Mesendoderm (in vitro differentiated cells): ENCODE measurements at regions not wholly inside any gene's neighbourhood (a gene's known extent, or its start where the extent isn't known, plus 50 kb on each side); places are given as distances from the start of the nearest gene placed in this dataset.

ENCODE experiments used
- DNase-seq: peaks from one replicate; pipeline ENCODE4 v3.0.0; 2013
- H2AK5ac ChIP-seq: 2 replicates; pipeline ENCODE4 v1.6.1; 2013; ENCODE audit warnings: low read length, inconsistent platforms
- H2BK120ac ChIP-seq: 2 replicates; pipeline ENCODE4 v1.6.1; 2013; ENCODE audit warnings: low read depth, mild to moderate bottlenecking, low read length, moderate library complexity, mixed read lengths
- H2BK15ac ChIP-seq: replicated peaks from 2 replicates; pipeline ENCODE4 v1.6.1; 2013; ENCODE audit warnings: low read depth, mild to moderate bottlenecking, moderate library complexity
- H2BK5ac ChIP-seq: 2 replicates; pipeline ENCODE4 v1.6.1; 2013; ENCODE audit warnings: low read length, inconsistent platforms
- H3K18ac ChIP-seq: 2 replicates; pipeline ENCODE4 v1.6.1; 2013; ENCODE audit warnings: mild to moderate bottlenecking, low read length, mixed read lengths
- H3K23ac ChIP-seq: one replicate; pipeline ENCODE4 v1.6.1; 2013; ENCODE audit warnings: low read length
- H3K27ac ChIP-seq: 2 replicates; pipeline ENCODE4 v1.5.1; 2013; ENCODE audit warnings: low read depth, mild to moderate bottlenecking, inconsistent platforms, low read length, moderate library complexity
- H3K27me3 ChIP-seq: 2 replicates; pipeline ENCODE4 v1.6.1; 2013; ENCODE audit warnings: low read length, control low read depth, mild to moderate bottlenecking, inconsistent platforms; ENCODE audit not compliant: insufficient read depth, poor library complexity
- H3K36me3 ChIP-seq: 2 replicates; pipeline ENCODE4 v1.6.1; 2013; ENCODE audit warnings: low read length, inconsistent platforms; ENCODE audit not compliant: control insufficient read depth, insufficient read depth
- H3K4ac ChIP-seq: one replicate; pipeline ENCODE4 v1.6.1; 2013; ENCODE audit warnings: low read depth, mild to moderate bottlenecking, low read length, moderate library complexity
- H3K4me1 ChIP-seq: 2 replicates; pipeline ENCODE4 v1.6.1; 2013; ENCODE audit warnings: low read depth, low read length, inconsistent platforms; ENCODE audit not compliant: control insufficient read depth
- H3K4me2 ChIP-seq: 2 replicates; pipeline ENCODE4 v1.6.1; 2013; ENCODE audit warnings: low read length
- H3K4me3 ChIP-seq: 2 replicates; pipeline ENCODE4 v1.5.1; 2013; ENCODE audit warnings: mild to moderate bottlenecking, low read length
- H3K56ac ChIP-seq: one replicate; pipeline ENCODE4 v1.6.1; 2013; ENCODE audit warnings: low read length
- H3K79me1 ChIP-seq: 2 replicates; pipeline ENCODE4 v1.6.1; 2013; ENCODE audit warnings: low read length, inconsistent platforms
- H3K79me2 ChIP-seq: 2 replicates; pipeline ENCODE4 v1.6.1; 2013; ENCODE audit warnings: mild to moderate bottlenecking, low read length; ENCODE audit not compliant: control insufficient read depth, insufficient read depth
- H3K9ac ChIP-seq: 2 replicates; pipeline ENCODE4 v1.6.1; 2013; ENCODE audit warnings: low read length, inconsistent platforms
- H4K5ac ChIP-seq: one replicate; pipeline ENCODE4 v1.6.1; 2013; ENCODE audit warnings: low read length
- H4K8ac ChIP-seq: one replicate; pipeline ENCODE4 v1.6.1; 2013; ENCODE audit warnings: low read depth, mild to moderate bottlenecking, control low read depth, low read length, moderate library complexity
- WGBS: extraction: QIAGEN DNeasy Blood & Tissue Kit; methylation state at CpG from one replicate; pipeline ENCODE4 v1.1.7; 2013; ENCODE audit warnings: low lambda C conversion rate, missing lambda C conversion rate; ENCODE audit not compliant: insufficient coverage; ENCODE audit errors: extremely low coverage; 5-methylcytosine and 5-hydroxymethylcytosine counted together

DNA sequence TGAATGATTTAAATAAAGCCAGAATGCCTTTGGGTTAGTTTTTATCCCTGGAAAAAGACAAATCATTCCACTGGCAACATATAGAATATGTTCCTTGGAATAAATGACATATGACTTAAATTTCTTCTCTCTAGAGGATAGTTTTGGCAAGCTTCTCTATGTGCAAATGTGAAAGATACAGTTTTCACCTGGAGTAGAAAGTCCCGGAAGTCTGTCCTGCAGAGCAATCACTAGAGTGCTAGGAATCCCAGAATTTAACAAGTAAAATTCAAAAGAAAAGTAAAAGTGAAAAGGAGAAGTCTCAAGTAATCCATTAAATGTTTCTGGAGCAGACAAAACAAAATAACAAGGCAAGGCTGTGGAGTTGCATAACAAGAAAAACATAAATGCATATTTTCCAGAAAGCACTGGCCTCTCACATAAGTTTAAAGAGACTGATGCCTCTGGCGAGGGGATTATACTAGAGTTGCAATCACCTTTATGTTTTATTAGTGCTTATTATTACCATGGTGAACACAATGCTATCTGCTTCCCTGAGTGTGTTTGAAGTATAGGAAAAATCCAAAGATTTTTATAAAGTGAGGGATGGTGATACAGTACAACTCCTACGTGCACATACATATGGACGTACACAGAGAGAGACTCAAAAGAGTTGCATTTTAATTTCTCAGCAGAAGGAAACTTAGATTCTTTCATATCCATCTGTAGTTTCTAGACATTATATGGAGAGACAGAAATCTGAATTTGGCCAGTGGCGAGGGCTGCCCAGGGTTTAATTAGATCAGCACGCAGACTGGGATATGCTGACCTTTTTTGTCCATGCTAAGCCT is 188.3 kb upstream of the ANKRD55 start:
- Histone ChIP-seq H3K18ac (no peak overlapping the region), H3K79me1 (no peaks in the 10 kb centered on the region), H3K36me3 (no peaks in the 10 kb centered on the region), H3K79me2 (no peaks in the 10 kb centered on the region), H3K4me3 (no peak overlapping the region), H2BK120ac (no peak overlapping the region), H3K4me2 (no peak overlapping the region), H3K4me1 (no peaks in the 10 kb centered on the region), H2BK5ac (no peak overlapping the region), H2AK5ac (no peak overlapping the region), H3K9ac (no peak overlapping the region), H3K23ac (no peak overlapping the region), H4K5ac (no peak overlapping the region), H3K56ac (no peak overlapping the region), H4K8ac (no peak overlapping the region), H3K27me3 (no peaks in the 10 kb centered on the region), H3K27ac (no peak overlapping the region), H2BK15ac (no peak overlapping the region), H3K4ac (no peak overlapping the region)
- no CpG with 5 or more reads among the region's 6 CpGs for WGBS
- DNase-seq: no peak

DNA sequence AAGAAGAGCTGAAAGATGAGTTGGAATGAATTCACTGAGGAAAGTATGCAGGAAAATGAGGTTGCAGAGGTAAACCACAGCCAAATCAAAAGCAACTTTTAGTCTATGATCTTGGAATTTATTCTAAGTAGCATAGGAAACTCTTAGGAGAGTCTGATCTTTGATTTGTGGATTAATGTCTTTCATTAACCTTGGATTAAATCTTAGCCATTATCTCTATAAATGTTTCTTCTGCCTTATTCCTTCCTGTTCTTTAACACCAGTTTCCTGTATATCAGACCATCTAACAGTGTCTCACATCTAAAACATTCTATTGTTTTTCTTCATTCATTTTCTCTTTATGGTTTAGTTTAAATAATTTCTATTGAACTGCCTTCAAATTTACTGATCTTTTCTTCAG is 187.2 kb upstream of the ANKRD55 start:
- H3K36me3 ChIP-seq: no peaks in the 10 kb centered on the region
- no peak overlapping the region for H3K4me3 ChIP-seq
- DNase-seq: no peak

DNA sequence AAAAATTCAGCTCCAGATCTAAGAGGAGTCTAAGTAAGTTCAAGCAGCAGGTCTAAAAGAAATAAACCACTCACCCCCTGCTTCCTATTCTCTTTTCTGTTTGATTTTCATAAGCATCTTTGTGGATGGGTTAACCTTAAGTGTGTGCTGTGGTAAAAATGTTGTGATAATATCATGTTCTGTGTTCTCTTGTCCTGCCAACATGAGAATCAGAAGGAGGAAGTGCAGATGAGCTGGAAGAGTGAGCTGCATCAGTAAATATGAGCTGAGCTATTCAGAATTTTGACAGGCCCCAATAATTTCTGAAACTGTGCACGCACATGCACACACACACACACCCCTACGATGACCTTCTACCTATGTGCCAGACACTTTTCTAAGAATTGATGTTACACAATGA is 186.5 kb upstream of the ANKRD55 start:
- no peak overlapping the region for H3K4me3 ChIP-seq
- H3K79me2 ChIP-seq: no peaks in the 10 kb centered on the region
- no peak overlapping the region for H3K9ac ChIP-seq
- H3K27me3 ChIP-seq: no peaks in the 10 kb centered on the region
- H2AK5ac ChIP-seq: no peak overlapping the region
- no peak overlapping the region for H3K18ac ChIP-seq
- H4K8ac ChIP-seq: no peak overlapping the region
- H2BK120ac ChIP-seq: no peak overlapping the region
- H3K4me1 ChIP-seq: no peaks in the 10 kb centered on the region
- H3K36me3 ChIP-seq: no peaks in the 10 kb centered on the region
- no peak overlapping the region for H3K4me2 ChIP-seq
- H2BK5ac ChIP-seq: no peak overlapping the region
- DNase-seq: no peak
- no peak overlapping the region for H3K27ac ChIP-seq
- no peak overlapping the region for H2BK15ac ChIP-seq
- WGBS: no CpG with 5 or more reads among the region's 2 CpGs
- no peaks in the 10 kb centered on the region for H3K79me1 ChIP-seq
- no peak overlapping the region for H3K4ac ChIP-seq
- H3K56ac ChIP-seq: no peak overlapping the region
- H4K5ac ChIP-seq: no peak overlapping the region
- no peak overlapping the region for H3K23ac ChIP-seq

More for the DNA sequence above, 187.2 kb upstream of the ANKRD55 start:
- Histone ChIP-seq H3K56ac (no peak overlapping the region), H2AK5ac (no peak overlapping the region), H3K9ac (no peak overlapping the region), H3K4me2 (no peak overlapping the region), H3K27ac (no peak overlapping the region), H3K4me1 (no peaks in the 10 kb centered on the region), H2BK120ac (no peak overlapping the region), H3K4ac (no peak overlapping the region), H3K23ac (no peak overlapping the region), H3K79me1 (no peaks in the 10 kb centered on the region), H4K5ac (no peak overlapping the region), H4K8ac (no peak overlapping the region), H3K79me2 (no peaks in the 10 kb centered on the region), H3K18ac (no peak overlapping the region), H2BK15ac (no peak overlapping the region), H3K27me3 (no peaks in the 10 kb centered on the region), H2BK5ac (no peak overlapping the region)

DNA sequence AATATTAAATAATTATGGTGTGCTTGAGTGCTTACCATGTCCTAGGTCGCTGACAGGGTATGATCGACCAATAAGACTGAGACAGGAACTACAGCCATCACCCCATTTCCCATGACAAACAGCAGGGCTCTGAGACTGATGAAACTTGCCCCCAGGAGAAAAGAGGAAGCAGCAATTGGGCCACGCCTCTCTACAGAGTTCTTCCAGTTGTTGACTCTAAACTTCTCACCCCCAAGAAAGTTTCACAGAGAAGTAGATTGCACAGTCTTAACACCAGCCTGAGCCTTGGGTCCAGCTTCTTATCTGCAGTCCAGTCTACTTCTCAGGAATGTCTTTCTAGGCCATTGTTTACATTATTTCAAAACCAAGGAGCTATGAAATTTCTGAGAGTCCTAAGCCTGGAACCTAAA is 182.2 kb upstream of the ANKRD55 start:
- no peak overlapping the region for H4K8ac ChIP-seq
- H3K27ac ChIP-seq: no peak overlapping the region
- H3K27me3 ChIP-seq: no peaks in the 10 kb centered on the region
- H3K56ac ChIP-seq: no peak overlapping the region
- H2BK5ac ChIP-seq: no peak overlapping the region
- H3K4me2 ChIP-seq: no peak overlapping the region
- H4K5ac ChIP-seq: no peak overlapping the region
- H2BK120ac ChIP-seq: no peak overlapping the region
- no peak overlapping the region for H3K18ac ChIP-seq
- no peak overlapping the region for H3K4ac ChIP-seq
- H3K36me3 ChIP-seq: no peaks in the 10 kb centered on the region
- WGBS: no CpG with 5 or more reads among the region's 3 CpGs
- H2AK5ac ChIP-seq: no peak overlapping the region
- no peak overlapping the region for H3K9ac ChIP-seq
- H2BK15ac ChIP-seq: no peak overlapping the region
- no peaks in the 10 kb centered on the region for H3K79me1 ChIP-seq
- H3K79me2 ChIP-seq: no peaks in the 10 kb centered on the region
- H3K23ac ChIP-seq: no peak overlapping the region
- no peak for DNase-seq
- no peak overlapping the region for H3K4me3 ChIP-seq
- H3K4me1 ChIP-seq: no peaks in the 10 kb centered on the region

DNA sequence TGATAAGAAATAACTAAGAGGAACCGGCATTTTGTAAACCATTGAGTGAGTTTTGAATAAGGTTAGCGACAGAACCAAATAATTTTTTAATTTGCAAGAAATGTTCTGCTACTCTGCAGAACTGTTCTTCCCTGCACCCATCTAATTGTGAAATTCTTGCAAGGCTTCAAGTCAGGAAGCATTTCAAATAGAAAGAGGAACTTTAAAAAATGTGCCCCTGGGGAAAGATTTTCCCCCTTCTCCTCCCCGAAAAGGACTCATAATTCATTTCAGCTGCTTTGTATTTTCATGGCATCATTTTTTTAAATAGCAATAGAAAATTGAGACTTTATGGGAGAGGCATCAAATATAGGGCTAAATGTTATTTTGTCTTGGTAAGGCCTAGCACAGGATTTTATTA is 180.9 kb upstream of the ANKRD55 start:
- no peak overlapping the region for H3K27ac ChIP-seq
- H4K8ac ChIP-seq: no peak overlapping the region
- no peak overlapping the region for H3K56ac ChIP-seq
- no peak overlapping the region for H3K4me3 ChIP-seq
- H3K27me3 ChIP-seq: no peaks in the 10 kb centered on the region
- H4K5ac ChIP-seq: no peak overlapping the region
- H3K4me2 ChIP-seq: no peak overlapping the region
- H3K79me1 ChIP-seq: no peaks in the 10 kb centered on the region
- no CpG with 5 or more reads among the region's 3 CpGs for WGBS
- no peaks in the 10 kb centered on the region for H3K36me3 ChIP-seq
- H2AK5ac ChIP-seq: no peak overlapping the region
- no peak overlapping the region for H2BK15ac ChIP-seq
- no peak overlapping the region for H3K4ac ChIP-seq
- H2BK5ac ChIP-seq: no peak overlapping the region
- H2BK120ac ChIP-seq: no peak overlapping the region
- no peak overlapping the region for H3K23ac ChIP-seq
- H3K79me2 ChIP-seq: no peaks in the 10 kb centered on the region
- DNase-seq: no peak
- H3K9ac ChIP-seq: no peak overlapping the region
- H3K18ac ChIP-seq: no peak overlapping the region
- H3K4me1 ChIP-seq: no peaks in the 10 kb centered on the region

DNA sequence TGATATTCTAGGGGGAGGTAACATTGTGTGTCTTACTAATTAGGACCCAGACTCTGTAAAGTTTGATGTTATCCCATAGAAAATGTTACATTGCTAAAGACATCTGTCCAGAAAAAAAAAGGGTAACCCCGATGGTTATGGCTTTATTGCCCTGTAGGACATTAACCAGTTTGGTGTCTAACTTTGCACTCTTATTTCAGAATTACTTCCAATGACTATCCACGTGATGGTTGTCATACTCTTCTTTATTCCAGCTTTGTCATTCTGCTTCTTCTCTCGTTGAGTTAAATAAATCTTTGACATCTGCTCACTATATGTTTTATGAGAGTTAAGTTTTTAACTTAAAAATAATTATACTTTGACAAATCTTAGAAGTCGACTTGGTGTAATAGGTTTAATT is 180.4 kb upstream of the ANKRD55 start:
- no peak overlapping the region for H3K23ac ChIP-seq

More for the DNA sequence above, 180.4 kb upstream of the ANKRD55 start:
- Histone ChIP-seq H3K9ac (no peak overlapping the region), H3K4ac (no peak overlapping the region), H4K5ac (no peak overlapping the region), H3K4me2 (no peak overlapping the region), H3K79me2 (no peaks in the 10 kb centered on the region), H3K4me1 (no peaks in the 10 kb centered on the region), H3K4me3 (no peak overlapping the region), H2AK5ac (no peak overlapping the region), H3K56ac (no peak overlapping the region), H2BK15ac (no peak overlapping the region), H3K27me3 (no peaks in the 10 kb centered on the region), H3K18ac (no peak overlapping the region), H2BK120ac (no peak overlapping the region), H3K27ac (no peak overlapping the region), H2BK5ac (no peak overlapping the region), H3K79me1 (no peaks in the 10 kb centered on the region), H4K8ac (no peak overlapping the region), H3K36me3 (no peaks in the 10 kb centered on the region)
- no CpG with 5 or more reads among the region's 4 CpGs for WGBS
- DNase-seq: no peak
